Activated CD4-positive, alpha-beta T cell treated with anti-CD3 and anti-CD28 coated beads, Interleukin-2, amount 50 U/mL, for 16 hours (primary cell): ENCODE measurements at regions not wholly inside any gene's neighbourhood (a gene's known extent, or its start where the extent isn't known, plus 50 kb on each side); places are given as distances from the start of the nearest gene placed in this dataset.
"Not testable (repeated sequence)": the region's sequence is repeated elsewhere in the genome, so short reads cannot be mapped to it uniquely, and the experiment has no call there.

Experiments used
- DNase-seq: peaks from one replicate; pipeline ENCODE4 v3.0.0-alpha.2; 2020

DNA sequence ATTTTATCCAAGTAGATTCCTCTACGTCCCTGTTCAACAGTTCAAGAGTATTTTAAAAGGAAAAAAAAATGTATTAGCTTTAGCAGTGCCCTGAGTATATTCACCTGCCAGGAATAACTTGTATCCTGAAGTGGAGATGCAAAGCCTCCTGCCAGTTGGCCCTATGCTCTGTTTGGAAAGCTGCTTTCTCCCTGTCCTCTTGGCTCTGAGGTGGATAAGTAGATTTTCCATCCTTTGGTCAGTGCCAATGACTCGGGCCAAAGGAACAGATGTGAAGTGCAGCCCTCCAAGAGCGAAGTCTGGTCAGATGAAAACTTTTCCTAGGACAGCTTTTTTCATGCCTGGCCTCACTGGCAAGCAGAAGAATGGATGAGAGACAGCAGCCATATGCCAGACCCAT is 839.9 kb upstream of the TENM4 start:
- no peak for DNase-seq

DNA sequence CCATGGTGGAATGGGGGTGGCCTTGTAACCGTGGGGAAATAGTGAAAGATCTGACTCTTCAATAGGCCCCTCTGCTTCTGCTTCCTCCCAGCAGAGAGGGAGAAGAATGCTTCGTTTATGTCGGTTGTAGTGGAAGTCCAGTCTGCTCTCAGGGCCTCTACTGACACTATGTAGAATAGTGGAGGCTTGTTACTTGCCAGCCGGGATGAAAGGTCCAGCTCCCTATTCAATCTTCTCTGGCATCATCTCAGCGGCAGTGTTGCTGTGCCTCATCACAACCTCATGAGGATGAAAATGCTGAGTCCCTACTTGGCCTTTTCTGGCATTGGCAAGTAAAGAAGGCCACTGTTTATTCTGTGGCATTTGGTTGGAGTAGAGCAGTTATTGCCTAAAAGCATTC is 820.9 kb upstream of the TENM4 start:
- DNase-seq = no peak

DNA sequence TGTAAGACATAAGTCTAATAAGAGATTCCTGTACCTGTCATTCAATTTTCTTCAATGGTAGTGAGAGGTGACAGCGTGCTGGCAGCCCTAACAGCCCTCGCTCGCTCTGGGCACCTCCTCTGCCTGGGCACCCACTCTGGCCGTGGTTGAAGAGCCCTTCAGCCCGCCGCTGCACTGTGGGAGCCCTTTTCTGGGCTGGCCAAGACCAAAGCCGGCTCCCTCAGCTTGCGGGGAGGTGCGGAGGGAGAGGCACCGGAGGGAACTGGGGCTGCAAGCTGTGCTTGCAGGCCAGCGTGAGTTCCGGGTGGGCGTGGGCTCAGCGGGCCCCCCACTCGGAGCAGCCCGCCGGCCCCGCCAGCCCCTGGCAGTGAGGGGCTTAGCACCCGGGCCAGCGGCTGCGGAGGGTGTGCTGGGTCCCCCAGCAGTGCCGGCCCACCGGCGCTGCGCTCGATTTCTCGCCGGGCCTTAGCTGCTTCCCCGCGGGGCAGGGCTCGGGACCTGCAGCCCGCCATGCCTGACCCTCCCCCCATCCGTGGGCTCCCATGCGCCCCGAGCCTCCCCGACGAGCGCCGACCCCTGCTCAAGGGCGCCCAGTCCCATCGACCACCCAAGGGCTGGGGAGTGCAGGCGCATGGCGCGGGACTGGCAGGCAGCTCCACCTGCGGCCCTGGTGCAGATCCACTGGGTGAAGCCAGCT is 816.6 kb upstream of the TENM4 start:
- DNase-seq = not testable (repeated sequence)

DNA sequence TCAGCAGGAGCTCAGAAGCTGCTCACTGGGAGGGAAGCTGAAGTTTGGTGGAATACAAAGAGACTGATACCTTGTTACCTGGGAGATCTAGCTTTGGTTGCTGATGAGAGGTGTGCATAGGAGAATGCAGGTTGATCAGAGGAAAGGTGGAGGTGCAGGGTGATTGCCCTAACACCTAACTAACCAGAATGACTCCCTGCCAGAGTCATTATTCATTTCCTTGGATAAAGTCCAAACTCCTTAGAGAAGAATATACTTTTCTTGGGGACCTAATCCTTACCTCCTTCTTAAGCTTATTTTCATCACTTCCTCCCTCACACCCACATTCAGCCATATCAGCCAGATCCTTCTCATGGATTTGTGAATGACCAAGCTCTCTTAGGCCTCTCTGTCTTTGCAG is 814.2 kb upstream of the TENM4 start:
- DNase-seq = no peak

DNA sequence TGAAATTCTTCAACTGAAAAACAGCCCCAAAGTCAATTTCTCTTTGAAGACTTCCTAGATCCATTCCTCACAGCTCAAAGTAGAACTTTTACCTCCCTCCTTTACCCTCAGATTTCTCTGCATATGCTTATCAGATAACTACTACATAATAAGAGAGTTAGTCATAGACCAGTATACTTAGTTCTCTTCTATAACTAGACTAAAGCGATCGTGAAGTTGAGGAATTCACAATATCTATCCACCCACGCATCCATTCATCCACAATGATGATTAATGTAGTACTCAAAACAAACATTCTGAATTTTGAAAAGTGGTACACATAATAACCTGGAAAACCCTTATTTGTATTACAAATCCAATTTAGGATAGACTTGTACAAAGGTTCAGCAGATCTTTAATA is 800.9 kb upstream of the TENM4 start:
- DNase-seq = no peak

DNA sequence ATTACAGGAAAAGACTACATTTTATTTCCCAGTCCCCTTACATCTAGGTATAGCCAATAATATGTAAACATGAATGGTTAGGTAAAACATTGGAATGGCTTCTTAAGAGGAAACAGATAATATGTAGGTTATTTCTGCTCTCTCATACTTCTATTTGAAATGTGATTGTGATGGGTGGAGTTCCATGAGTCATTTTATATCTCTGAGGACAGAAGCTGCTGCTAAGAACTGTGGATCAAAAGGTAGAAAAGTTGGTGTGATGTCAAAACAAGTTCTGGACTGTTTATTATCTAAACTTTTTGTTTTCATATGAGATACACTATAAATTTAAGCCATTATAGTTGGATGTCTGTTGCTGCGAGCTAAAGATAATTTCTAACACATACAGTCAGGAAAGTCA is 799.4 kb upstream of the TENM4 start:
- DNase-seq = no peak

DNA sequence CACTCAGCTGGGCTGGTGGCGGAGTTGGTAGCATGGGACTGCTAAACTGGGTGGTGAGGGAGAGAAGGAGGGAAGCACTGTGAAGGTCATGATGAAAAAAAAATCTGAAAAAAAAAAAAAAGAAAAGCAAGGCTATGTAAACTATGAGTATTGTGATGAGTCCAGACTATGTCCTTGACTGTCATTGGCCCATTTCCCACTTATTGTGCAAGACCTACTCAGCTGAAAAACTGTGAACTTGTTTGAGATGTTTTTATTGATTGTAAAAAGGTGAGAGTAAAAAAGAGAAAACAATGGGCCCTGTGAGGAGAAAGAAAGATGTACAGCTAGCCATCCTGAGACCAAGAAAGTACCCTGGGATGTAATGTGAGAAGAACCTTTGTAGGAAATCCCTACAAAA is 798.4 kb upstream of the TENM4 start:
- no peak for DNase-seq

DNA sequence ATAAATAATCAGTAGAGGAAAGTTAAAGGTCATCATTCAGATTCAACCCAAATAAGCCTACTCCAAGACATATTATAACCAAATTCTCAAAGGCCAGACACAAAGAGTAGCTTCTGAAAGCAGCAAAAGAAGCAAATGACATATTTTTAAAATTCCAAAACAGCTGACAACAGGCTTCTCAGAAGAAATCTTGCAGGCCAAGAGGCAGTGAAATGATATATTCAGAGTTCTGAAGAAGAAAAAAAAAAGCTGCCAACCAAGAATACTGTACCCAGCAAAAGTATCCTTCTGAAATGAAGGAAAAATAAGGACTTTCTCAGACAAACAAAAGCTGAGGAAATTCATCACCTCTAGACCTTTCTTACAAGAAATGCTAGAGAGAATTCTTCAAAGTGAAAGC is 787.1 kb upstream of the TENM4 start:
- no peak for DNase-seq

DNA sequence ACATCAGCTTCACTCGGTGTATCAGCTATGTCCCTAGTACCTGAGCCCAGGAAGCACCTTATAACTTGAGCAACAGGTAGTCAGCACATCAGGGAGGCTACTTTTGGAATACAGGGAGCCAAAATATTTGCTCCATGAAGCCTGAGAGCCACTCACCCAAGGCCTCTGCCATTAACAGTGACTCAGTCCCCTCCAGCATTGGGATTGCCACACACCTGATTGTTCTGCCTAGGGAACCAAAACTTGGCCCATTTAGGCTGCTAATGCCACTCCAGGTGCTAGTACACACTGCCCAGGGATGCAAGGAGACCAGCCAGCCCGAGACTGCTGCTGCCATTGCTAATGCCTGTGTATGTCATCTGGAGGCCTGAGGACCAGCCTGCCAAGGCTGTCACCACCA is 773.6 kb upstream of the TENM4 start:
- no peak for DNase-seq

DNA sequence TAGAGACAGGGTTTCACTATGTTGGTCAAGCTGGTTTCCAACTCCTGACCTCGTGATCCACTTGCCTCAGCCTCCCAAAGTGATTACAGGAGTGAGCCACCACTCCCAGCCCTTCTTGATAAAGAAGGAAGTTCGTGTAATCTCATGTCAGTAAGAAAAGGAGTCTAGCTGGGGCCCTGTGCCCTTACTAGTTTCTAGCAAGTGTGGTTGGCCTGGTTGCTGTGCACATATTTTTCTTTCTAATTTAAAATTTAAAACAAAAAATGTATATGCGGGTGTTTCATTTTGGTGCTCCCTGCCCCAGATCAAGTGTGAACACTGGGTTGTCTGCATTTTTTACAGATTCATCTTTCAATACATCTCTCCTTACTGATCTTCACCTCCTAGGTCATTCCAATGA is 770.8 kb upstream of the TENM4 start:
- no peak for DNase-seq

DNA sequence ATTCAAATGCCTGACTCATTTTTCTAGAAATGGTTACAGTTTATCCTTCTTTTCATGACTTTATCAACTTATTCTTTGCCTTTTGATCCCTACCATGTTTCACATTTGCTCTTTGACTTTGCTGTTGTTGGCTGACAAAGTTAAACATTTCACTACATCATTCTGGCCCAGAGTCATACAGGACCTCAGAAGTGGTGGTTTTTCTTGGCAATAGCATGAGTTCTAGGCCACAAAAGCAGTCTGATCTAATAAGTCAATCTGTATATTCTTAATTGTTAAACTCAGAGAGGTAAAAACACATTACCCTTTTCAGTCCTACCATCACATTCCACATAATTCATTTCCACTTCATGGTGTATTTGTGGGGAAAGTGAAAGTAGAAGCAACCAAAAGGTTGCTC is 763.2 kb upstream of the TENM4 start:
- DNase-seq = no peak

DNA sequence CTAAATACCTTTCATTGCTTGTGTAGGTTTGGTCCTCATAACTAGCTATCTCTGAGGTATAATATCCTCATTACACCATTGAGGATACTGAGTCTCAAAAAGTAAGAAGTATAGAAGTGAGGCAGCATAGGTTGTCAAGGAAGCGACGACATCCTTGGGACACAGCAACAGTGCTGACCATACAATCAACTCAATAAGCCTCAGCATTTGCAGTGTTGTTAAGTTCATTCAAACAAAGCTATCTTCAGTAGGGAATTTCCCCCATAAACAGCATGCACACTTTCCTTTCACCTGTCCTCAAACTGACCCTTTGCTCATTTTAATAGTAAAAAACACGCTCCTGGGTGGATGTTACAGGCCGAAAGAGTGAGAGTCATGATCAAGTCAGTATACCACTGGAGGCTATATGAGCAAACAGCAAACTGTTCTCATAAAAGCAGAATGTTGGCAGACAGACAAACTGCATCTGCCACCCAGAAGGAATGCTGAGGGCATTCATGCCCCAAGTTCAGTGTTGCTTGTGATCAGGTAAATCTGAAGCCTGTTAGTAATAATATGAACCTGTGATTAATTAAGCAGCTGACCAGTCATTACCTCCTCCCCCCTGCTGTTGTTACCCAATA is 756.2 kb upstream of the TENM4 start:
- no peak for DNase-seq

DNA sequence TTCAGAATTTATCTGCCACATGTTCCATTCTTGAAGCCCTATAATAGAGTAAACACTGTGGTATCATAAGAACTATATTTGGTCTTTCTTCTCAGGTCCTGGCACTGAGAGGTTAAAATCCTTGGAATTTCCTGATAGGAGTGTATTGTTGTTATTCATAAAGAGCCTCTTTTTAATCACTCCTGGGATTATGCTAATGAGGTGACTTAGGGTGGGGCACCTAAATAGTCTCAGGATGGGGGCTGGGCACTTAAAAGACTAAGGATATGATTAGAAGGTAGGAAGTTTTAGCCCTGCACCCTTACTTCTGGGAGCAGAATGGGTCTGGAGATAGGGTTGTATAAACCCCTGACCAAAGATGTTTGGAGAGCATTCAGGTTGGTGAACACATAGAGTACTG is 755.2 kb upstream of the TENM4 start:
- DNase-seq = no peak

DNA sequence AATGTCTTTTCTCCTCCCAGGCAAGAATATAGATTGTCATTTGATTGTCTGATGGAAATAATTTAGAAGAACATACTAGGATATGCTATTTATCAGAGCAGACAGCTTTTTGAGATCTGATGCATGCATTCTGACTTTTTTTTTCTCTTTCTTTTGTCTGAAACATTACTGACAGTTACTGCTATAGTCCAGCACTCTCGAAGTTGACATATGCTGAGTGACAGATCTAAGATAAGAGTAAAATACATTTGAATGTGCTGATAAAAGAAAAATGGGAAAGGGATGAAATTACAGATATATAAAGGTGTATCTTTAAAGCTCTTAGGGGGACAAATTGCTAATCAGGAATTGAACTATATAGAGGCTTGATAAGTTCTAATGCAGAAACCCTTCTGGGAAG is 753.8 kb upstream of the TENM4 start:
- DNase-seq = no peak

DNA sequence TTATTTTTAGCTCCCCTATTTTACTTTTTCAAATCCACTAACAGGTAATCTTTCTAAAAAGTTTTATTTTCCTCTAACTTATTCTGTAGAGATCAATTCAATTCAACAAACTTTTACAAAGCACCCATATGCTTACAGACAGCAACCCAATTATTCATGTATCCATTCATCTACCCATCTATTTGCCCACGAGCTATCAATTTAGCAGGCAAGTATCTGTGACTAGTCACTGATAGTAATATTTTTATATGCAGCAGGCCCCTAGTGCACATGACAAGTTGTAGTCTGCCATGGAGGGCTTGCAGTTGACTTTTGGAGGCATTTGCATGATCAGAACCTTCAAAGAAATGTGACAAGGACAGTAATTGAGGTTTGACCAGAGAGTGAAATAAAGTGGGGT is 753.2 kb upstream of the TENM4 start:
- no peak for DNase-seq

DNA sequence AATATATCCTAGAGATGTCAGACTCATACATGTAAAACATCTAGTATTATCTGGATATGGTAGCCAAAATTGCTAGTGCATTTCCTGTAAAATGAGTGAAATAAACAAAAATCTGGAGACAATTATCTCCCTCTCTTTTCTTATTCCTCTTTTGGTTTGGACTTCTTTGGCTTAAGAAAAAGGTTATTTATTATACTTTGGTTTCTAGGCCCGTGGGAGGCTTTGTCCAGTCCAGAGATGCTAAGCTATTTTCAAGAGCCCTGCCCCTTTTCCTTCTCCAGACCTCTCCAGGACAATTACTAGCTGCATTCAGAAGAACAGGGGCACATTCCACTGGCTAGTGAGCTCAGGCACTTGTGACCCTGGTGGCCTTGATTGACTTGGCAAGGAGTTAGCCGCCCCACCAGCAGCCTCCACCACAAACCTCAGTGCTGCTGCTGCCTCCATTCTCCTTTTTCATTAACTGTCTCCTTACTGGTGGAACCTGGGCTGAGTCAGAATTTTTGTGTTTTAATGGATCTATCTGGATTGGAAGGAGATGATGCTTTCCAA is 747.3 kb upstream of the TENM4 start:
- no peak for DNase-seq

DNA sequence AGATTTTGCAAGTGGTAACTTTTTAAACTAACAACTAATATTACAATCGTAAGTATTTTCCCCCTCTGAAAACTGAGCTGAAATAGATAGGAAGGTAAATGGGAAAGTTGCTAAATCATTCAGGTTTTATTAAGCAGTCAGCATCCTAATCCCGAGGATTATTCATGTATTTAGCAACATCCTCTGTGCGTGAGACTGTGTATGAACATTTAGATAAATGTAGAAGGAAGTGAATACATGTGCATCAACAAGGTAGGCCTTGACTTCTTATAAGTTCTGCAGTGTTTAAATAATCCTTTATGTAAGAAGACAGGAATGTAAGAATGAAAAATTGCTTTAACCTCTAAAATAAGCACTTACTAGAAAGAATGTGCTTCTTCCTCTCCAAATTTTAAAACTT is 745.9 kb upstream of the TENM4 start:
- DNase-seq = no peak

DNA sequence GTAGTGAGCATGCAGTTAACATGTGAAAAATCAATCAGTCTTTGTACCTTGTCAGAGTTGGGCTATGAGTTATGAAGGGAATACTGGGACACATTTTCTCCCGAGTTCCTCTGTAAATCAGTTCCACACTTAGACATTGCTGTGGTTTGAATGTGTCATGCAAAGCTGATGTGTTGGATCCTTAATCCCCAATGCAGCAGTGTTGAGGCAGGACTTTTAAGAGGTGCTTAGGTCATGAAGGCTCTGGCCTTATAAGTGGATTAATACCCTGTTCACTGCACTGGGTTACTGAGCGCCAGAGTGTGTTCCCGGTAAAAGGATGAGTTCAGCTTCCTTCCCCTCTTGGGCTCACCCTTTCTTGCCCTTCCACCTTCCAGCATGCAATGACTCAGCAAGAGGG is 742.1 kb upstream of the TENM4 start:
- no peak for DNase-seq

DNA sequence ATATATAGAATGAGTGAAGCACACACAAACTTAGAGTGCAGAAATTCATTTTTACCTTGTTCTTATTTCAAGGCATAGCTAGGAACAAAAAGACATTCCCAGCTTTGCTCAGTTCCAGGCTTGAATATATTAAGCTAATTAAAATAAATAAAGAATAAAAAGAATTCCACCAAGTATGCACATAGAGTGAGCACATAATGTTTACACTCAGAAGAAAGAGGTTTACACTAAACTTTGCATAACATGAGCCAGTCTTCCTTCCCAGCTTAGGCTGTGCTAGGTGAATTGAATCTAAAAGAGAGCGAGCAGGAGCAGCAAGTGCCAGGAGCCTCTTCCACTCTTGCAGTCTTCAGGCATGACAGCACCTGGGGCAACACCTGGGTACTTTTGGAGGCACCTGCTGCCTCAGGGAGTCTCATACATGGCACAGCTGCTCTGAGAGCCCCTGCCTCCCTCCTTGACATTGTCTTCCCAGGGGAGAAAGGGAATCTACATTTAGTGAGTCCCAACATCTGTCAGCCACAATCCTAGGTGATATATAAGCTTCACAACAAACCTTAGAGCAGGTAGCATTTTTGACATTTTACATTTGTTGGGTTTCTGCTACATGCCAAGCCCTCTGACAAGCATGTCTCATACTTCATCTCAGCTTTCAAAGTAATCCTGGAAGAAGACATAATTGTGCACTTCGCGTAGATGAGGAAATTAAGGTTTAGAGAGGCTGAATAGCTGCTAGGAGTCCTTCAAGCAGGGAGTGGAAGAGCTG is 732.7 kb upstream of the TENM4 start:
- DNase-seq = no peak

DNA sequence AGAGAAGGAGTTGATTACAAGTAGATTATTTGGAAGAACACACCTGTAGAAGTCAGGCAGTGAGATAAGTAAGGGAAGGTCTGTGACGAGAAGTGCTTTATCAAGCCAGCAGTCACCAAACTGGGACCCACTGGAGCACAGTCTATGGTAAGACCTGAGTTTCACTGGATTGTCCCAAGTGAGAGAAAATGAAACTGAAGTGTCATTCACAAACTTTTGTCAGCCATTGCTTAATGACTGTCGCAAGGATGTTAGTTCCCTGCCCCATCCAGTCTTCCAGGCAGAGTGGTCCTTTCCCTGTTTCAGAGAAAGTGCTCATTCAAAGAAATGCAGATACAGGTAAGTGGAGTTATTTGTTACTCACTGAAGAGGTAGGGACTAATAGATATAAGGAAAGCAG is 728.0 kb upstream of the TENM4 start:
- no peak for DNase-seq

DNA sequence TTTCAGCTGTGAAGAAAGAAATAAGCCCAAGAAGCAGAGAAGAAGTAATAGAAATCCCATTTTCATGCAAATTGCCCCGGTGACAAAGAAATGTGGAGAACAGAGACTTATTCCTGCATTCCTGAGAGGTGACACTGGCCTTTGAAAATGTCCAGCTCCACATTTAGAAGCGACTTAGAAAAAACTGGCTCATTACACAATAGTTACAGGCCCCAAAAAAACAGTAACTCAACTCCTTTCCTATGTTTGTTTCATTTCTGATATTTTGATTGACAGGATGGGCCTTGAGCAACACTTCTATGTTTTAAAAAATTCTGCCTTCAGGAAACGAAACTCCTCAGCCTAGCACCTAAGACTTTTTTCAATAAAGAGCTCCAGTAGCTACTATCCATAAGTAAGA is 726.9 kb upstream of the TENM4 start:
- no peak for DNase-seq

DNA sequence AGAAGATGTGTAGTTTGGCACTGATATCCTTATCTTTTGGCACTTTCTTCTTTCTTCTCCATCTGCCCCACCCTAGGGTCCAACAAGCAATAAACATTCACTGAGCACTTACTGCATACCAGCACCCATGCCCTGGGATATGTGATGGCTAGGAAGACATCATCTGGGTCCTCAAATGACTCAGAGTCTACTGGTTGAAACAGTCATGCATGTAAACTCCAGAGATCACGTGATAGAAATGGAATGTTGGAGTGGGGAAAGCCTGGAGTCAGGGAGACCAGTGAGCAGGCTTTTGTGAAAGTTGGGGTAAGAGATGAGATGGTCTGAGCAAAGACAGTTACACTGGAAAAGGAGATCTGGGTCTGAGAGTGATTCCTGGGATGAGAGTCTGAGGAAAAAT is 724.9 kb upstream of the TENM4 start:
- no peak for DNase-seq

DNA sequence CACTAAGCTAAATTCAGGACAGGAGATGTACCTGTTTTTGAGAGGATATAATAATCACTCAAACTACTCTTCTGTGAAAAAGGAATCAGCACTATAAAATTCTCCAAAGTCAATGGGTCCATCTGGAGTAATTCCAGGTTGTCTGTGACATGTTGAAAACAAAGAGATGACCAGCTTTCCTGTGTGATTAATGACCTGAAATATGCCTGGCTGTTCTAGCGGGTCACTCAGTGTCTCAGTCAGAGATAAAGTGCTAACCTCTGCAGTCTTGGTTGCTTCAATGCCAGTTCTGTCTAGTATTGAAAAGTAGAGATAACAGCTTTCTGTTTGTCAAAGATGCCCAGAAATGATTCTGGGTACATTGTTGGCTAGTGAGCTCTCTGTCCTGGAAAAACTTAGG is 722.6 kb upstream of the TENM4 start:
- no peak for DNase-seq

DNA sequence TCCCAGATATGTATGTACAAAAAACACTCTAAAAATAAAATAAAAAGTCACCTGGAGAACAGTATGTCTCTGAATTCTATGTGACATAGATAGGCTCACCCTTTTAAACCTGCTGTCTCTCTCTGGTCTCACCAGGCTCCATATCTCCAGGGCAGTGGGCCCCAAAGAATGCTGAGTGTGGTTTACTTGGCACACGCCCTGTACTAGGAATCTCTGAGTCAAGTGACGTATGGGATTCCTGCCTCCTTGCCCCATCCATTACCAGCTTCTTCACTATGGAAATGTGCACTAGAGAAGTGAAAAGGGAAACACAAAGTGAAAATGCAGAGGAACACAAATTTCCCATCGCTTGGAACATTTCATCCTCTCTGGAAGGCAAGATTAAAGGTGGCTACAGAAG is 722.2 kb upstream of the TENM4 start:
- no peak for DNase-seq
